ENCODE measurements at regions not wholly inside any gene's neighbourhood (a gene's known extent, or its start where the extent isn't known, plus 50 kb on each side); places are given as distances from the start of the nearest gene placed in this dataset.
"Not testable (repeated sequence)": the region's sequence is repeated elsewhere in the genome, so short reads cannot be mapped to it uniquely, and the experiment has no call there.

DNA sequence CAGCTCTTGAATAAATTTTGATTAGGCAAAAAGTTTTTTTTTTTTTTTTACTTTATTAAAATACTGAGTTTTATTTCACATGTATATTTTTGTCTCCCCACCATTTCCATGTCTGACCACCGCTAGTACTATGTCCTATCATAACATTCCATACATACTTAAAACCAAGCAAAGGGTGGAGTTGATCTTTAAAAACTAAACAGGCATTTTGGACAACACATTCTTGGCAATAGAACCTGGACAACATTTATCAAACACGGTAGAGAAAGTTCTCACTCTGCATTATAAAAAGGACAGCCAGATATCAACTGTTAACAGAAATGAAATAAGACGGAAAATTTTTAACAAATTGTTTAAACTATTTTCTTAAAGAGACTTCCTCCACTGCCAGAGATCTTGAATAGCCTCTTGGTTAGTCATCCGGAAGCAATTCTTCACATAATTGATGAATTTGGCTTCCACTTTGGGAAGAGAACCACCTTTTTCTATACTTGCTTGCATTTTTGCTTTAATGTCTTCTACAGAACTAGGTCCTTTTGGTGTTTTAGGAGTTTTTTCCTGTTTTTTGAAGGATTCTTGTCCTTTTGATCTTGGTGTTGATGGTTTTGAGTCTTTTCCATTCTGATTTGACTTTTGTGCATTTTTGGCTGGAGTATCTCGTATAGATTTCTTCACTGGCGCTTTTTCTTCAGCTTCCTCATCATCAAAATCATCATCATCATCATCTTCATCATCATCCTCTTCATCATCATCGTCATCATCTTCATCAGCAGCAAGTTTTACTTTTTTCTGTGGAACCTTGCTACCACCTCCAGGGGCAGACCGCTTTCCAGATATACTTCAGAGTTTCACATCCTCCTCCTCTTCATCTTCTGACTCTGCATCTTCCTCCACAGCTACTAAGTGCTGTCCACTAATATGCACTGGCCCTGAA lies 58.7 kb downstream of the POU5F2 start:
- H3K27me3 ChIP-seq (replicated peaks in 1 of 2; ENCODE audit: control insufficient read depth in 2 of 2, insufficient read depth in 2 of 2, low read length in 1 of 2); POLR2A ChIA-PET; in situ Hi-C loops (cut with MboI); H2AFZ ChIP-seq (ENCODE audit: control insufficient read depth, low read depth, low read length); H3K79me2 ChIP-seq (ENCODE audit: control insufficient read depth, insufficient read depth, low read length); ATAC-seq; H3K9ac ChIP-seq (ENCODE audit: control insufficient read depth, insufficient read depth, low read length); H3K4me3 ChIP-seq; H3K4me2 ChIP-seq (ENCODE audit: control insufficient read depth, insufficient read depth); H4K20me1 ChIP-seq (ENCODE audit: control insufficient read depth, insufficient read depth); intact Hi-C loops (cut with micrococcal nuclease; ENCODE audit: unreplicated experiment); DNase-seq (ENCODE audit: low read depth, low spot score); H3K9me3 ChIP-seq (replicated peaks; ENCODE audit: control insufficient read depth, insufficient read depth, low read length); FAIRE-seq; H3K36me3 ChIP-seq (ENCODE audit: control insufficient read depth in 2 of 2, insufficient read depth in 2 of 2, low read length in 1 of 2); H3K4me1 ChIP-seq (ENCODE audit: control insufficient read depth, insufficient read depth, low read length); RAD21 ChIA-PET (ENCODE audit: unreplicated experiment); H3K27ac ChIP-seq (ENCODE audit: control insufficient read depth, insufficient read depth): not testable (repeated sequence)
- ChIA-PET CTCF (interaction anchor here (0.7 kb wide), 2 partner anchors 183 to 226 kb away, joined by 3 read pairs; no protein-coding TSS in a partner anchor), SMC1A (ENCODE audit: uncharacterized antibody, unreplicated experiment) (interaction anchor here (0.6 kb wide), 1 partner anchor 936 kb away, joined by 3 read pairs; no protein-coding TSS in a partner anchor)
- 93% methylated on average over 8 of the region's 8 CpGs for WGBS (ENCODE audit: insufficient coverage, insufficient replicate concordance, low lambda C conversion rate, missing lambda C conversion rate)
- TSS peak; percentile 62 for BruUV-seq (replicated peaks)

DNA sequence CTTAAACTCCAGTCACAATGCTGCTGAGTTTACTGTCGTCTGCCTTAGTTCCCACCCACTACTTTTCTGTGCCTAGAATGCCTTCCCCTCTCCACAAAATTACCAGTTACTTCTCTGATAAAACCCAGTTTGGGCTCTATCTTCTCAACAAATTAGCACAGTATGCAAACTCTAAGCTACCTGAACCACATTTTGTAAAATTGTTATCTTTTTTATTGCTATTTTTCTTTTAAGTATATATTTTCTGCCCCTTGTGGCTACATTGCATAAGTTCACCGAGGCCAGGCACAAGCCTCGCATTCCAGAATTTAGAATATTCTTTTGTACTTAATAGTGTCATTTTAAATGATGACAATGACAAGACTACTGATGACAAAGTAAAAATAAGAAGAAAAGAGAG lies 60.0 kb downstream of the POU5F2 start:
- no TSS peak for BruUV-seq (replicated peaks)
- no peak for ATAC-seq
- H3K9ac ChIP-seq (ENCODE audit: control insufficient read depth, insufficient read depth, low read length) = no peak overlapping the region
- ChIA-PET POLR2A (no interaction called here), CTCF (interaction anchor here (1.3 to 1.4 kb wide), 2 partner anchors 17 to 18 kb away, joined by 3 read pairs; no protein-coding TSS in a partner anchor), SMC1A (ENCODE audit: uncharacterized antibody, unreplicated experiment) (no interaction called here), RAD21 (ENCODE audit: unreplicated experiment) (no interaction called here)
- no peak for TF ChIP-seq SMARCA5 (IDR thresholded peaks at IDR 0.05)
- TF ChIP-seq, protein P1, sequence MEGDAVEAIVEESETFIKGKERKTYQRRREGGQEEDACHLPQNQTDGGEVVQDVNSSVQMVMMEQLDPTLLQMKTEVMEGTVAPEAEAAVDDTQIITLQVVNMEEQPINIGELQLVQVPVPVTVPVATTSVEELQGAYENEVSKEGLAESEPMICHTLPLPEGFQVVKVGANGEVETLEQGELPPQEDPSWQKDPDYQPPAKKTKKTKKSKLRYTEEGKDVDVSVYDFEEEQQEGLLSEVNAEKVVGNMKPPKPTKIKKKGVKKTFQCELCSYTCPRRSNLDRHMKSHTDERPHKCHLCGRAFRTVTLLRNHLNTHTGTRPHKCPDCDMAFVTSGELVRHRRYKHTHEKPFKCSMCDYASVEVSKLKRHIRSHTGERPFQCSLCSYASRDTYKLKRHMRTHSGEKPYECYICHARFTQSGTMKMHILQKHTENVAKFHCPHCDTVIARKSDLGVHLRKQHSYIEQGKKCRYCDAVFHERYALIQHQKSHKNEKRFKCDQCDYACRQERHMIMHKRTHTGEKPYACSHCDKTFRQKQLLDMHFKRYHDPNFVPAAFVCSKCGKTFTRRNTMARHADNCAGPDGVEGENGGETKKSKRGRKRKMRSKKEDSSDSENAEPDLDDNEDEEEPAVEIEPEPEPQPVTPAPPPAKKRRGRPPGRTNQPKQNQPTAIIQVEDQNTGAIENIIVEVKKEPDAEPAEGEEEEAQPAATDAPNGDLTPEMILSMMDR (IDR thresholded peaks at IDR 0.05 in 2 of 3, conservative IDR thresholded peaks at IDR 0.05 in 1 of 3; ENCODE audit: control insufficient read depth in 2 of 3, extremely low read depth in 1 of 3, insufficient read depth in 1 of 3, low read depth in 3 of 3, low read length in 3 of 3) = 0 out of 6 replicates have a peak, but pooled peaks of 1 of the 3 experiments have one; percentile 8
- H3K4me2 ChIP-seq (ENCODE audit: control insufficient read depth, insufficient read depth) = no peak overlapping the region
- H3K79me2 ChIP-seq (ENCODE audit: control insufficient read depth, insufficient read depth, low read length) = no peaks in the 10 kb centered on the region
- WGBS (ENCODE audit: insufficient coverage, insufficient replicate concordance, low lambda C conversion rate, missing lambda C conversion rate) = 93% methylated on average over 3 of the region's 3 CpGs
- H3K4me3 ChIP-seq = no peak overlapping the region
- FAIRE-seq = no peak
- H2AFZ ChIP-seq (ENCODE audit: control insufficient read depth, low read depth, low read length) = no peak overlapping the region
- in situ Hi-C loops (cut with MboI) = no loop called here
- no peaks in the 10 kb centered on the region for H3K4me1 ChIP-seq (ENCODE audit: control insufficient read depth, insufficient read depth, low read length)
- H3K36me3 ChIP-seq (ENCODE audit: control insufficient read depth in 2 of 2, insufficient read depth in 2 of 2, low read length in 1 of 2) = no peaks in the 10 kb centered on the region
- H3K27me3 ChIP-seq (replicated peaks in 1 of 2; ENCODE audit: control insufficient read depth in 2 of 2, insufficient read depth in 2 of 2, low read length in 1 of 2) = no peaks in the 10 kb centered on the region
- no peak overlapping the region for H3K27ac ChIP-seq (ENCODE audit: control insufficient read depth, insufficient read depth)
- intact Hi-C loops (cut with micrococcal nuclease; ENCODE audit: unreplicated experiment) = no loop called here
- no peaks in the 10 kb centered on the region for H3K9me3 ChIP-seq (replicated peaks; ENCODE audit: control insufficient read depth, insufficient read depth, low read length)
- DNase-seq (ENCODE audit: low read depth, low spot score) = no peak
- no peaks in the 10 kb centered on the region for H4K20me1 ChIP-seq (ENCODE audit: control insufficient read depth, insufficient read depth)

Measured in GM12878 (cell line).